ENCODE measurements at regions not wholly inside any gene's neighbourhood (a gene's known extent, or its start where the extent isn't known, plus 50 kb on each side); places are given as distances from the start of the nearest gene placed in this dataset.
"Not testable (repeated sequence)": the region's sequence is repeated elsewhere in the genome, so short reads cannot be mapped to it uniquely, and the experiment has no call there.

DNA sequence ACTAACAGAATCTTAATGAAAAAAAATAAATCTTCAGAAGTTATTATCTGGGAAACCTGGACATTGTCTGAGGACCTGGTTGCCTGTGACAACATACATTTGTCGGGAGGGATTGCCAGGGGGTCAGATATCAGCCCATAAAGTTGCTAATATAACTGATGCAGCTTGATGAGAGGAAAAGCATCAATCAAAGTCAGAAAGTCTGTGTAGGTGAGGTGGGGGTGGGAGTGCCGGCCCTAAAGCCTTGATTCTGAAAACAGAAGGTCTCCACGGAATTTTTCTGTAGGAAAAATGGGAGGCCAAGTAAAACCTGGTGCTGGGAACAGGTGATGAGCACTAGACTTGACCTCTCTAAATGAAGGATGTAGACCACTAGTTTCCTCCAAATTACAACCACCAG, 281.8 kb downstream of the FGFR2 start:
- no peak overlapping the region for H3K27ac ChIP-seq (ENCODE audit: low read depth, low read length)
- H3K9me3 ChIP-seq (ENCODE audit: control insufficient read depth, insufficient read depth, low read depth, low read length) = peaks cover 5% of the 10 kb centered on the region; the same call in 1 of the 2 replicates
- H3K4me3 ChIP-seq (ENCODE audit: low read depth, low read length) = no peak overlapping the region
- H3K27me3 ChIP-seq (ENCODE audit: control insufficient read depth, insufficient read depth, low read length) = no peaks in the 10 kb centered on the region
- H3K9ac ChIP-seq (ENCODE audit: low read length) = no peak overlapping the region
- H3K4me1 ChIP-seq (ENCODE audit: control insufficient read depth, insufficient read depth, low read length) = peaks cover 22% of the 10 kb centered on the region
- no peaks in the 10 kb centered on the region for H3K36me3 ChIP-seq (ENCODE audit: control insufficient read depth, insufficient read depth, low read length)

DNA sequence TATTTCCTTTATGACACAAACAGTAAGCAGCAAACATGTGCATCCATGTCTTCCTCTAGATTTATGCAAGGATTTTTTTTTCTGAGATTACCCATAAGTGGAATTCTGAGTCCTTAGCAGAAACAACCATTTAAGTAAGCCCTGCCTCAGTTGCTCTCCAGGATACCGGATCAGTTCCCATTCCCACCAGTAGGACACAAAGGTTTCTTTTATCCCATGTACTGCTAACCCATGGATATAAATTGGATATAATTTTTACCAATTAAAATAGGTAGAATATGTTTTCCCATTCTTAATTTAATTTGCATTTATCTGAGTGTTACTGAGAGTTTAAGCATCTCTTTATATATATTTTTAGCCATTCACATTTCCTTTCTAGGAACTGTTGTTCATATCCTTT, 280.9 kb downstream of the FGFR2 start:
- H3K4me3 ChIP-seq (ENCODE audit: low read depth, low read length) = no peak overlapping the region
- peaks cover 17% of the 10 kb centered on the region for H3K4me1 ChIP-seq (ENCODE audit: control insufficient read depth, insufficient read depth, low read length)
- H3K9ac ChIP-seq (ENCODE audit: low read length) = no peak overlapping the region
- H3K27ac ChIP-seq (ENCODE audit: low read depth, low read length) = no peak overlapping the region
- no peaks in the 10 kb centered on the region for H3K36me3 ChIP-seq (ENCODE audit: control insufficient read depth, insufficient read depth, low read length)
- H3K27me3 ChIP-seq (ENCODE audit: control insufficient read depth, insufficient read depth, low read length) = no peaks in the 10 kb centered on the region
- H3K9me3 ChIP-seq (ENCODE audit: control insufficient read depth, insufficient read depth, low read depth, low read length) = peaks cover 5% of the 10 kb centered on the region; the same call in 1 of the 2 replicates

DNA sequence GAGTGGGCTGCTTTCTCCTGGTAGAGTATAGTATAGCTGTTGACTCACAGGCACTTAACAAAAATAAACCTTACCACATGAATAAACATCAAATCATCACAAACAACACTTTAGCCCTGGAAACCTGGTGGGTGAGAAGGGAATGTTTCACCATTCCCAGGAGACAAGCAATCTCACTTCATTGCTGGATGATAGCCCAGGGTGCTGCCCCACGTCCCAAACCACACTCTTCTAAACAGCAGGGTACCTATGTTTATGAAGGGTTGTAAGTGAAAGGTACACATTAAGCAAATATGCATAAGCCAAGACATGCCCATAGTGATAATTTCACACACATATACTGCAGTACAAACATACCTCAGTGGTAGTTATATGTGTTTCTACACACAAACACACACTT, 276.2 kb downstream of the FGFR2 start:
- Histone ChIP-seq H3K27me3 (ENCODE audit: control insufficient read depth, insufficient read depth, low read length) (no peaks in the 10 kb centered on the region), H3K4me3 (ENCODE audit: low read depth, low read length) (no peak overlapping the region), H3K27ac (ENCODE audit: low read depth, low read length) (no peak overlapping the region), H3K9me3 (ENCODE audit: control insufficient read depth, insufficient read depth, low read depth, low read length) (peaks cover 5% of the 10 kb centered on the region), H3K4me1 (ENCODE audit: control insufficient read depth, insufficient read depth, low read length) (peaks cover 4% of the 10 kb centered on the region; the same call in 1 of the 2 replicates), H3K9ac (ENCODE audit: low read length) (no peak overlapping the region), H3K36me3 (ENCODE audit: control insufficient read depth, insufficient read depth, low read length) (no peaks in the 10 kb centered on the region)

DNA sequence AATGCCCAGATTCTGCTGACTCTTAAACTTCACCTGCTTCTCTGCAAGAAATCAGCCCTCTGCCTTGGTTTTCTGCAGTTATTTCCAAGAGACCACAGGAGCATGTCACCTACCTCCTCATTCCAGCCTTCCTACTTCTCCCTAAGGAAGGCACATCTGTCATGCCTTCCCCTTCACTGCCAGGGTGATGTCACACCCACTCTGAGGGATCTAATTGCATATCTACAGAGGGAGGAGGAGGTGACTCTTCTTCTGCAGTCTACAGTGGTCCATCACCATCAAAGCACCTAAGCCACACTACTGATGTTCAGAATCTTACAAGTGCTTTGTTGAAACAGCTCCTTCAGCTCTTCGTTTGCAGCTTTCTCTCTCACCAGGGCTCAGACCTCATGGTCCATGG, 275.5 kb downstream of the FGFR2 start:
- H3K9me3 ChIP-seq (ENCODE audit: control insufficient read depth, insufficient read depth, low read depth, low read length) = peaks cover 5% of the 10 kb centered on the region
- H3K9ac ChIP-seq (ENCODE audit: low read length) = no peak overlapping the region
- no peaks in the 10 kb centered on the region for H3K27me3 ChIP-seq (ENCODE audit: control insufficient read depth, insufficient read depth, low read length)
- H3K36me3 ChIP-seq (ENCODE audit: control insufficient read depth, insufficient read depth, low read length) = no peaks in the 10 kb centered on the region
- H3K27ac ChIP-seq (ENCODE audit: low read depth, low read length) = no peak overlapping the region
- peaks cover 4% of the 10 kb centered on the region; the same call in 1 of the 2 replicates for H3K4me1 ChIP-seq (ENCODE audit: control insufficient read depth, insufficient read depth, low read length)
- no peak overlapping the region for H3K4me3 ChIP-seq (ENCODE audit: low read depth, low read length)

DNA sequence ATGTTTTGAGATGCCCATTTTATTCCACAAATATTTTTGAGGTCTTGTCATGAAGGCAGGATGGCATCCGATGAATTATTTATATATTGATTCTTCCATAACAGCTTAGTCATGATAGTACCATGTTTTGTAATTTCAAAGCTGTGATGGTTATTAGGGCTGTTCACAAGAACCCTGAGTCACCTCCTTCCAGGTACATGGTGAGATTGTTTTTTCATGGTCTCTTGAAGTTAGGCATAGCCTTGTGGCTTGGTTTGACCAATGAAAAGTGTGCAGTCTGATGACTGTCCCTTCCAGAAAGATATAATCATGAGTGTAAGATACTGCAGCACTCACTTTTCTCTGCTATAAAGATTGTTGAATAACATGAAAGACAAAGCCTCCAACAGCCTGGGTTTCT, 274.8 kb downstream of the FGFR2 start:
- Histone ChIP-seq H3K4me3 (ENCODE audit: low read depth, low read length) (no peak overlapping the region), H3K36me3 (ENCODE audit: control insufficient read depth, insufficient read depth, low read length) (no peaks in the 10 kb centered on the region), H3K9me3 (ENCODE audit: control insufficient read depth, insufficient read depth, low read depth, low read length) (peaks cover 4% of the 10 kb centered on the region), H3K27me3 (ENCODE audit: control insufficient read depth, insufficient read depth, low read length) (no peaks in the 10 kb centered on the region), H3K27ac (ENCODE audit: low read depth, low read length) (no peak overlapping the region), H3K4me1 (ENCODE audit: control insufficient read depth, insufficient read depth, low read length) (peaks cover 4% of the 10 kb centered on the region; the same call in 1 of the 2 replicates), H3K9ac (ENCODE audit: low read length) (no peak overlapping the region)

DNA sequence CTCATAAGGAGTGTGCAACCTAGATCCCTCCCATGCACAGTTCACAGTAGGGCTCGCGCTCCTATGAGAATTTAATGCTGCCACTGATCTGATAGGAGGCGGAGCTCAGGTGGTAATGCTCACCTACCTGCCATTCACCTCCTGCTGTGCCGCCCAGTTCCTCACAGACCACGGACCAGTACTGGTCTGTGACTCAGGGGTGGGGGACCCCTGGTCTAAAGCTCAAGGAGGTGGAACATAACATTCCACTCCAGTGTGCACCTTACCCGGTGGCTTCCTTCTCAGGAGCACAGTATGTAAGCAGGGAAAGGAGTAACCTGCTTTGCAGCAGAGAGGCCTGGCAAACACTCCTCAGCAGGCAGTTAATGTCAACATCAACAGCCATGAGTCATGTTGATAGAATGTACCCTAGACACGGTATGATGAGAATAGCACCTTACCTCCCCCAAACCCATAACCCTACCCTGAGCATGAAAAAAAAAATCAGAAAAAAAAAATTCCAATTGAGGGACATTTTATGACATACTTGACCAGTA, 273.5 kb downstream of the FGFR2 start:
- Histone ChIP-seq H3K4me1 (ENCODE audit: control insufficient read depth, insufficient read depth, low read length) (peaks cover 4% of the 10 kb centered on the region; the same call in 1 of the 2 replicates), H3K36me3 (ENCODE audit: control insufficient read depth, insufficient read depth, low read length) (no peaks in the 10 kb centered on the region), H3K9me3 (ENCODE audit: control insufficient read depth, insufficient read depth, low read depth, low read length) (no peaks in the 10 kb centered on the region; the same call in 1 of the 2 replicates), H3K4me3 (ENCODE audit: low read depth, low read length) (no peak overlapping the region), H3K27ac (ENCODE audit: low read depth, low read length) (no peak overlapping the region), H3K9ac (ENCODE audit: low read length) (no peak overlapping the region), H3K27me3 (ENCODE audit: control insufficient read depth, insufficient read depth, low read length) (no peaks in the 10 kb centered on the region)

DNA sequence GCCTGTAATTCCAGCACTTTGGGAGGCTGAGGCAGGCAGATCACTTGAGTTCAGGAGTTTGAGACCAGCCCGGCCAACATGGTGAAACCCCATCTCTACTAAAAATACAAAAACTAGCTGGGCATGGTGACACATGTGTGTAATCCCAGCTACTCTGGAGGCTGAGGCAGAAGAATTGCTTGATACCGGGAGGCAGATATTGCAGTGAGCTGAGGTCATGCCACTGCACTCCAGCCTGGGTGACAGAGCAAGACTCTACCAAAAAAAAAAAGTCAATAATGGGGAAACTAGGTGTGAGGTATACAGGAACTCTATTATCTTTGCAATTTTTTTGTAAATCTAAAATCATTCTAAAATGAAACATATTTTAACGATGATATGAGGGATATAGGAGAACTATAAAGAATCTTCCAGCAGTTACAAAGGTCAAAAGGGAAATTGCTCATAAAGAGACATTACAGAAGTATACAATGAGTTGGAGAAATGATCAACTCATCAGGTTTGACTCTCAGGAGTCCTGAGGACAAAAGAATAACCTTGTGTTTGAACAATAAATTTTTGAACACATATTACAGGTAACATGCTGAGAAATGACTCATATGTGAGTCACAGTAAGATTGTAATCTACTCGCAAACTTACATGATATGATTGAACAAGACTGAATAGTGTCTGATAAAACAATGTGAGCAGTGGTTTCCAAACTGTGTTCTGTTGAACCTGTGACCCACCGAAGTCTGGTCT, 272.6 kb downstream of the FGFR2 start:
- no peak overlapping the region for H3K27ac ChIP-seq (ENCODE audit: low read depth, low read length)
- H3K9ac ChIP-seq (ENCODE audit: low read length) = no peak overlapping the region
- H3K4me3 ChIP-seq (ENCODE audit: low read depth, low read length) = no peak overlapping the region
- no peaks in the 10 kb centered on the region for H3K36me3 ChIP-seq (ENCODE audit: control insufficient read depth, insufficient read depth, low read length)
- peaks cover 4% of the 10 kb centered on the region; the same call in 1 of the 2 replicates for H3K4me1 ChIP-seq (ENCODE audit: control insufficient read depth, insufficient read depth, low read length)
- H3K9me3 ChIP-seq (ENCODE audit: control insufficient read depth, insufficient read depth, low read depth, low read length) = no peaks in the 10 kb centered on the region; the same call in 1 of the 2 replicates
- H3K27me3 ChIP-seq (ENCODE audit: control insufficient read depth, insufficient read depth, low read length) = no peaks in the 10 kb centered on the region

DNA sequence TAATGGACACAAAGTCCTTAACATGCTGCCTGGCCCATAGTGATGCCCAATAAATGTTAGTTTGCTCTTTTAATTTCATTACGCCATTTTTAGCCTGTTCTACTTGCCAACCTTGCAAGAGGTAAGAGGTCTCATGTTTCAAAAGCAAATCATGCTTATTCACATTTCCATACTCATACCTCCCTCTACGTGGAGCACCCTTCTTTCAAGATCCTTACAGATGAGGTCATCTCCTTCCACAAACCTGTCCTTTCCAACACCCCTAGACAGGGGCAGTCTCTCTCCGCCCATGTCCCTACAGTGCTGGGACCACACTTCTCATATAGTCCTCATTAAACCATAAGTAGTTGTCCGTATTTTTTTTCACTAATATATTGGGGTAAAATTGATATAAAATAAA, 271.3 kb downstream of the FGFR2 start:
- no peaks in the 10 kb centered on the region for H3K36me3 ChIP-seq (ENCODE audit: control insufficient read depth, insufficient read depth, low read length)
- no peak overlapping the region for H3K4me3 ChIP-seq (ENCODE audit: low read depth, low read length)
- H3K4me1 ChIP-seq (ENCODE audit: control insufficient read depth, insufficient read depth, low read length) = peaks cover under 1% of the 10 kb centered on the region; the same call in 1 of the 2 replicates
- no peaks in the 10 kb centered on the region; the same call in 1 of the 2 replicates for H3K9me3 ChIP-seq (ENCODE audit: control insufficient read depth, insufficient read depth, low read depth, low read length)
- no peak overlapping the region for H3K9ac ChIP-seq (ENCODE audit: low read length)
- H3K27me3 ChIP-seq (ENCODE audit: control insufficient read depth, insufficient read depth, low read length) = no peaks in the 10 kb centered on the region
- no peak overlapping the region for H3K27ac ChIP-seq (ENCODE audit: low read depth, low read length)

DNA sequence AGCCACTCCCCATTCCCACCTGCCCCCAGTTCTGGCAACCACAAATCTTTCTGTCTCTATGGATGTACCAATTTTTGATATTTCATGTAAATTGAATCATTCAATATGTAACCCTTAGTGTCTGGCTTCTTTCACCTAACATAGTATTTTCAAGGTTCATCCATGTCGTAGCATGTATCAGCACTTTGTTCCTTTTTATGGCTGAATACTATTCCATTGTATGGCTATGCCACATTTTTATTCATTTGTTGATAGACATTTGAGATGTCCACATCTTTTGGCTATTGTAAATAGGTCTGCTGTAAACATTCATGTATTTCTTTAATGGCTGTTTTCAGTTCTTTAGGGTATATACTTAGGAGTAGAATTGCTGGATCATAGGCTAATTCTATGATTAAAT, 270.5 kb downstream of the FGFR2 start:
- H3K4me3 ChIP-seq (ENCODE audit: low read depth, low read length) = no peak overlapping the region
- no peak overlapping the region for H3K27ac ChIP-seq (ENCODE audit: low read depth, low read length)
- no peaks in the 10 kb centered on the region for H3K36me3 ChIP-seq (ENCODE audit: control insufficient read depth, insufficient read depth, low read length)
- no peaks in the 10 kb centered on the region; the same call in 1 of the 2 replicates for H3K4me1 ChIP-seq (ENCODE audit: control insufficient read depth, insufficient read depth, low read length)
- no peaks in the 10 kb centered on the region; the same call in 1 of the 2 replicates for H3K9me3 ChIP-seq (ENCODE audit: control insufficient read depth, insufficient read depth, low read depth, low read length)
- no peak overlapping the region for H3K9ac ChIP-seq (ENCODE audit: low read length)
- H3K27me3 ChIP-seq (ENCODE audit: control insufficient read depth, insufficient read depth, low read length) = no peaks in the 10 kb centered on the region

DNA sequence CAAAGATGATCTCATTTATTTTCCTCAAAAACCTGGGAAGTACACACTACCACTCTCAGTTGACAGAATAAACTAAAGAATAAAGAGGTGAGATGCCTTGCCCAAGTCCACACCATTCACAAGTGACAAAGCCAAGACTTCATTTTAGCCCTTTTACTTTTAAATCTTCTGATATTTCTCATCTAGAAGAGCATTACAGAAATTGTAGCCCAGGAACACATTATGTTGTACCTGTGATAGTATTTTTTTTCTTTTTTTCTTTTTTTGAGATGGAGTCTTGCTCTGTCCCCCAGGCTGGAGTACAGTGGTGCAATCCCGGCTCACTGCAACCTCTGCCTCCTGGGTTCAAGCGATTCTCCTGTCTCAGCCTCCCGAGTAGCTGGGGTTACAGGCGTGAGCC, 268.6 kb downstream of the FGFR2 start:
- H3K9ac ChIP-seq (ENCODE audit: low read length); H3K27ac ChIP-seq (ENCODE audit: low read depth, low read length); H3K36me3 ChIP-seq (ENCODE audit: control insufficient read depth, insufficient read depth, low read length); H3K4me3 ChIP-seq (ENCODE audit: low read depth, low read length); H3K27me3 ChIP-seq (ENCODE audit: control insufficient read depth, insufficient read depth, low read length); H3K4me1 ChIP-seq (ENCODE audit: control insufficient read depth, insufficient read depth, low read length); H3K9me3 ChIP-seq (ENCODE audit: control insufficient read depth, insufficient read depth, low read depth, low read length): not testable (repeated sequence)

DNA sequence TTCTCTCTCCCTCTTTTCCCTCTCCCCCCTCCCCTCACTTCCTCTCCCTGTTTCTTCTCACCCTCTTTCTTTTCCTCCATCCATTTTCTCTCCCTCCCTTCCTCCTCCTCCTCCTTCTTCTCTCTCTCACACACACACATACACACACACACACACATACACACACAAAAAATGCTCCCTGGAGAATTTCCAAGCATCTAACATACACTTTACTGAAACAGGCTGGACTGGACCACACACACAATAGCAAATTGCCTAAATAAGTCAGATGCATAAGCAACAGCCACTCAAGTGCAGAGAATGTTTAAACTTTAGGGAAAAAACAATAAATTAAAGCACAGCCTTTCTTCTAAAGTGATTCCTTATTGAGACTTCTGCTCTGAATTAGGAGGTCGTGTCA, 267.7 kb downstream of the FGFR2 start:
- Histone ChIP-seq H3K36me3 (ENCODE audit: control insufficient read depth, insufficient read depth, low read length) (no peaks in the 10 kb centered on the region), H3K9me3 (ENCODE audit: control insufficient read depth, insufficient read depth, low read depth, low read length) (no peaks in the 10 kb centered on the region), H3K9ac (ENCODE audit: low read length) (no peak overlapping the region)

More for the DNA sequence above, 267.7 kb downstream of the FGFR2 start:
- Histone ChIP-seq H3K4me1 (ENCODE audit: control insufficient read depth, insufficient read depth, low read length) (no peaks in the 10 kb centered on the region), H3K27ac (ENCODE audit: low read depth, low read length) (no peak overlapping the region), H3K4me3 (ENCODE audit: low read depth, low read length) (no peak overlapping the region), H3K27me3 (ENCODE audit: control insufficient read depth, insufficient read depth, low read length) (no peaks in the 10 kb centered on the region)

Measured in HUES6 (cell line).